ENCODE measurements at regions not wholly inside any gene's neighbourhood (a gene's known extent, or its start where the extent isn't known, plus 50 kb on each side); places are given as distances from the start of the nearest gene placed in this dataset.

- intact Hi-C loops (cut with micrococcal nuclease), result no loop called here
Measured at GRCh38 chr20:7496394-7496991, 443.8 kb downstream of the HAO1 start.

GRCh38 chr20:7497985-7498384, 442.3 kb downstream of the HAO1 start:
- intact Hi-C loops (cut with micrococcal nuclease), result no loop called here

DNA sequence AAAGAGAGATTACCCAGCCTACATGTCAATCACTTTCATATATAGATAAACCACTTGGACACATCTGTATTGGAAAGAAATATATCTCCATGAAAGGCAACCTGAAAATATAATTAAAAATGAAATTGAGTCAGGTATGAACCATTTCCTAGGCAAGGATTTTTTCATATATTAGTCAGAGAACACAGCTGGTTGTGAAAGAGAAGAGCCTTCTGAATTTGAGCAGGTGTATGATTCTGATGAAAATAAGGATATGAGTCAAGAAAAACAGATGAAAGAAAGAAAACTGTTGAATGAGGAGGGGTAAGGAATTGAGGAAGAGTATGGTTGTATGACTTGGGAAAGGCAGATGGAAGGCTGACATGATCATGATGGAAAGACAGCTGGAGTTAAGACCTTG, 441.1 kb downstream of the HAO1 start:
- intact Hi-C loops (cut with micrococcal nuclease), result no loop called here

GRCh38 chr20:7500231-7500663, 440.0 kb downstream of the HAO1 start:
- intact Hi-C loops (cut with micrococcal nuclease), result no loop called here

GRCh38 chr20:7503501-7503900, 436.8 kb downstream of the HAO1 start:
- intact Hi-C loops (cut with micrococcal nuclease), result no loop called here

DNA sequence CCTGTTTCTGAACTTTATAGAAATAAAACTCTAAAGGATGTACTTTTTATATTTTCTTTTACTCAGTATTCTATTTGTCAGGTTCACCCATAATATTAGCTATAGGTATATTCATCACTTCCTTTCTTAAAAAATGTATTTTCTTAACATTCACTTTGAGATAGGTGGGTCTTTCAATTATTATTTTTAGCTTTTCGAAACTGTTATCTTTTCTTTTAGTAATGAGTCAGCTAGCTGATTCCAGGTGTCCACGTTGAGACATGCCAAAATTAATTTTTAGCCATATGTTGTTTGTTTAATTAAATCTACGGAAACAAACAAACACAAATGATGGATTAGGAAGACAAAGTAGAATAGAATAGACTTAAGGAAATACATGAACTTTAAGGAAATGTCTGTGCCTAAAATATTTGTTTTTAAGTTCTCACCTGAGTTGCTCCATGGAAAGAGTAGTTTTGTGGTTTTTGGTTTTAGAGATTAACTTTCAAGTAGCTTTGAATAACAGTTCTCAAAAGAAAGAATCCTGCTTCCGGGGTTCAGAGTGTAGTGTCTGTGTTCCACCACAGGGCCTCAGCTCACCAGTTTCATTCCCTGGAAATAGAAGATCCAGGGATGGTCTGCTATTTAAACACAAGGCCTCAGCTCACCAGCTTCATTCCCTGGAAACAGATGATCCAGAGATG, 435.0 kb downstream of the HAO1 start:
- intact Hi-C loops (cut with micrococcal nuclease), result no loop called here

GRCh38 chr20:7505835-7506221, 434.4 kb downstream of the HAO1 start:
- intact Hi-C loops (cut with micrococcal nuclease), result no loop called here

- intact Hi-C loops (cut with micrococcal nuclease), result no loop called here
Measured at GRCh38 chr20:7516621-7517111, 423.6 kb downstream of the HAO1 start.

GRCh38 chr20:7520361-7520760, 419.9 kb downstream of the HAO1 start:
- intact Hi-C loops (cut with micrococcal nuclease), result no loop called here

GRCh38 chr20:7523288-7523687, 417.0 kb downstream of the HAO1 start:
- intact Hi-C loops (cut with micrococcal nuclease), result no loop called here

DNA sequence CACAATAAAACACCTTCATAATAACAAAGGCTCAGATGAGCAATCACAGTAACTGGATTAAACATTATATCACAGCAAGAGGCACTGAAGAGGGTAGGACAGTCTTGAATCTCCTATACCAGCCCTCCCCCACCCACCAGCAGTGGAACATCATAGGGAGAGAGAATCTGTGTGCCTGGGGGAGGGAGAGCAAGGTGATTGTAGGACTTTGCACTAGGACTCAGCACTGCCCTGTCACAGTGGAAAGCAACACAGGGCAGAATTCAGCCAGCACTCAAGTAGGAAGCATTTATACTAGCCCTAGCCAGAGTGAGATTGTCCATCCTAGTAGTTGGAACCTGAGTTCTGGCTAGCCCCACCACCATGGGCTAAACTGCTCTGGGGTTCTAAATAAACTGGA, 400.2 kb downstream of the HAO1 start:
- intact Hi-C loops (cut with micrococcal nuclease), result no loop called here

- intact Hi-C loops (cut with micrococcal nuclease), result no loop called here
Measured at GRCh38 chr20:7540923-7541322, 399.3 kb downstream of the HAO1 start.

GRCh38 chr20:7571101-7571500, 369.2 kb downstream of the HAO1 start:
- intact Hi-C loops (cut with micrococcal nuclease), result no loop called here

- intact Hi-C loops (cut with micrococcal nuclease), result no loop called here
Measured at GRCh38 chr20:7571521-7572055, 368.7 kb downstream of the HAO1 start.

DNA sequence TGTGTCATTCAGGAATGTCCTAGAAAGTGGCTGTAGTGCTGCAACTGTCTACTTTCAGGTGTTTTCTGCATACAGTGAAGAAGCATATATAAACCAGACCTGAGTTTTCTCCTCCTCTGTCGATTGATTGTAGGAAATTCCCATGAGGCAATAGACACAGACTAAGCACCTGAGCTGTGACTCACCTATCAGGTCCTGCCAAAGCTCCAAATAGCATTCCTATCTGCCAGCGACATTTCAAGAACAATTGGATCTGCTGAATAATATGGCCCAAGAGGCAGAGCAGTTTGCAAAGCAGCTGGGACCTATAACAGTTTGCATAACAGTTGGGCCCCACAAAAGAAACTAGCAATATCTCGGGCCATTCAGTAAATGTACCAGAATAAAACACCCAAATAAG, 360.4 kb downstream of the HAO1 start:
- intact Hi-C loops (cut with micrococcal nuclease), result no loop called here

GRCh38 chr20:7585126-7585679, 355.1 kb downstream of the HAO1 start:
- intact Hi-C loops (cut with micrococcal nuclease), result no loop called here

- intact Hi-C loops (cut with micrococcal nuclease), result no loop called here
Measured at GRCh38 chr20:7586481-7586880, 353.8 kb downstream of the HAO1 start.

DNA sequence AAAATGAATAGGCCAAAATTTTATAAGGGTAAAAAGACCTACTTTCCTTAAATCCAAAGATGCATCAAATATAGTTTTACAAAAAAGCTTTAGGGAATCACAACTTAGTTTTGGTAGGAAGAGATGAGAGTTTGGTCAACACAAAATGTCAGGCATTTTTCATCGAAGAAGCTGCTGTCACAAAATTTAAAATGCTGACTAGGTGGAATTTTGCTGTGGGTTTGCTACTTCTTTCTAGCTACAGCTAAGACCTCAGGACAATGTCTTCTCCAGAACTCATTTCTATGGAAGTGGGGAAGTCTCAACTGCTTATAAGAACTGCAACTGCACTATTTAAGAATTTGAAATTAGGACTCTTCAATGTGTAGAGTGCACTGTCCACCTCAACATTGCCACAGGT, 351.1 kb downstream of the HAO1 start:
- intact Hi-C loops (cut with micrococcal nuclease), result no loop called here

DNA sequence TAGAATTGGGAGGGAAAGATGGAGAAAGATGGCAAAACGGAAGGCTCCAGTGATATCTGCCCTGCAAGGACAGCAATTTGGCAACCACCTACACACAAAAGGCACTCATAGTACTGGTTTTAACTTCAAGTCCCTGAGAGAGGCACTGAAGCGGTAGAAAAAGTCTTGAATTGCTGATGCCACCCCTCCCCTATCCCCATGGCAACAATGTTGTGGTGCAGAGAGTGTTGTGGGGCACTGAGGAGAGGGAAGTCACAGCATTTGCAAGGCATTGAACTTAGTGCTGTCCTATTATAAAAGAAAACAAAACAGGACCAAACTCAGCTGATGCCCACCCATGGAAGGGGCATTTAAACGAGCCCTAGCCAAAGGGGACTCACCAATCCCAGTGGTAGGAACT, 343.7 kb downstream of the HAO1 start:
- intact Hi-C loops (cut with micrococcal nuclease), result no loop called here

DNA sequence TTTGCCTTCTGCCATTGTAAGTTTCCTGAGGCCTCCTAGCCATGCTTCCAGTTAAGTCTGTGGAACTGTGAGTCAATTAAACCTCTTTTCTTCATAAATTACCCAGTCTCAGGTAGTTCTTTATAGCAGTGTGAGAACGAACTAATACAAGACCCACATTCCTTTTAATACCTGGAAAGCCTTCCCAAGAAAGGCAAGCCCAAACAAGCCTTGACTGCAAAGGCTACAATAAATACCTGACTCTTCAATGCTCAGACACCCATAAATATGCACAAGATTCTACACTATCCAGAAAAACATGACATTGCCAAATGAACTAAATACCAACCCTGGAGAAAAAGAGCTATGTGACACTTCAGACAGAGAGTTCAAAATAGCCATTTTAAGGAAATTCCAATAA, 338.8 kb downstream of the HAO1 start:
- intact Hi-C loops (cut with micrococcal nuclease), result no loop called here

DNA sequence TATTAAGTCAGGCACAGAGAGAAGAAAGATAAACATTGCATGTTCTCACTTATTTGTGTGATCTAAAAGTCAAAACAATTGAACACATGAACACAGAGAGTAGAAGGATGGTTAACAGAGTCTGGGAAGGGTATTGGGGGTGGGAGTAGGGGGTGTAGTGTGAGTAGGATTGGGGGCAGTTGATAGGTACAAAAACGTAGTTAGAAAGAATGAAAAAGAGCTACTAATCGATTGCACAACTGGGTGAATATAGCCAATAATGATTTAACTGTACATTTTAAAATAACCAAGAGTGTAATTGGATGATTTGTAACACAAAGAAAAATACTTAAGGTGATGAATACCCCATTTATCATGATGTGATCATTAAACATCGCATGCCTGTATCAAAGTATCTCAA, 333.3 kb downstream of the HAO1 start:
- intact Hi-C loops (cut with micrococcal nuclease), result no loop called here

DNA sequence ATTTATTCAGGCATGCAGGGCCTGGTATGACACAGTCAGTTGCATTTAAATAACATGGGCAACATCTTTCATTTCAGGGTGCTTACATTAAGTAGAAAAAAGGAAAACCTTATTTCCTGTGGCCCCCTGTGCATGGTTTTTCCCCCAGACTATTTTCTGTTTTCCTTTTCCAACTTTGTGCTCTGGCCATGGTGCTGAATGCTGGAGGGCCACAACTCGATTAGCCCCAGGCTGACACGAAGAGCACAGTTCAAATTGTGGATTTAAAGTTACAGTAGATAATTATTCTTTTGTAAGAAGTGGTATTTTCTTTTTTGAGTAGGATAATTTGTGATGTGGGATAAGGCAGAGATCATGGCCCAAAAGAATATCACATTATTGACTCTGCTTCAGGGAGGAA, 332.0 kb downstream of the HAO1 start:
- intact Hi-C loops (cut with micrococcal nuclease), result no loop called here

GRCh38 chr20:7609251-7609650, 331.0 kb downstream of the HAO1 start:
- intact Hi-C loops (cut with micrococcal nuclease), result no loop called here

Data from T-helper 2 cell treated with Interferon-gamma antibody and Interleukin-4, amounts not matched to agents 100 ng/mL and 5 ng/mL, for 36 hours (primary cell).